EH (cell line): ENCODE measurements at regions not wholly inside any gene's neighbourhood (a gene's known extent, or its start where the extent isn't known, plus 50 kb on each side); places are given as distances from the start of the nearest gene placed in this dataset.

ENCODE experiments used
- DNase-seq: peaks from one replicate; pipeline ENCODE4 v3.0.0-alpha.2; 2015; ENCODE audit warnings: low read depth

DNA sequence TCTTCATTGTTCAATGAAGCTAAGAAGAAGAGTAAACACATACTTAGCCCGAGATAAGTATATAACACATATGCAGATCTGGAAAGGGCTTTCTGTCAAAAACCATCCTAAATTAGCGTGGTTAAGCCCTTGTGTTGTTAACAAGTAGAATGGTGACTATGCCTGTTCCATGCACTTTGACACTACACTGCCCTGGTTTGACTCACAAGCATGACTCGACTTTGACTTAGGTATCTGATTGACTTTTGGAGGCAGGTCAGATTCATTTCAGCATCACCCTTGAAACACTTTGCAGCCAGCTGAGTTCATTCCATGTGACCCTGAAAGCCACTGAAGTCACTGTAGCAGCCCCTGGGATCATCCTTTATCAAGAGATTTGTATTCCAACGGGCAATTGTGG, 239.8 kb downstream of the TBX18 start:
- DNase-seq = no peak

GRCh38 chr6:84522135-84522549, 242.3 kb downstream of the TBX18 start:
- DNase-seq = peak; percentile 87

DNA sequence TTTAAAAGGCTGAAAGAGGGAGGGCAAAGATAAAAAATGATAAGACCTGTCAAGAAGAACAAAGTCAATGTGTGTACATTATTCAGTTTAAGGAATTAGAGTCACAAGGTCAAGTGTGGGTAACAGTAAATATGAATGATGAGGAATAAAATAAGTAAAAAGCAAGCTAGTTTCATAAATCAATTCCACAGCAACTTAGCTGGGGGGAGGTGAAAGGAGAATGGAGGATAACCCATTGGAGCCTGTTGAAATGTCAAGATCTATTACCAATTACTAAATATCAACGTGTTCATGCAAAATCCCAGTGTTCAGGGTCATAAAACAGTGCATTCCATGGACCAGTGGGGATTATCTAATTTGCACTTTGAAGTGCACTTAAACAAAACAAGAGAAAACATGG, 242.9 kb downstream of the TBX18 start:
- no peak for DNase-seq

- no peak for DNase-seq
Observed at GRCh38 chr6:84517741-84518530, 246.5 kb downstream of the TBX18 start.

- no peak for DNase-seq
Observed at GRCh38 chr6:84516154-84516553, 248.2 kb downstream of the TBX18 start.

DNA sequence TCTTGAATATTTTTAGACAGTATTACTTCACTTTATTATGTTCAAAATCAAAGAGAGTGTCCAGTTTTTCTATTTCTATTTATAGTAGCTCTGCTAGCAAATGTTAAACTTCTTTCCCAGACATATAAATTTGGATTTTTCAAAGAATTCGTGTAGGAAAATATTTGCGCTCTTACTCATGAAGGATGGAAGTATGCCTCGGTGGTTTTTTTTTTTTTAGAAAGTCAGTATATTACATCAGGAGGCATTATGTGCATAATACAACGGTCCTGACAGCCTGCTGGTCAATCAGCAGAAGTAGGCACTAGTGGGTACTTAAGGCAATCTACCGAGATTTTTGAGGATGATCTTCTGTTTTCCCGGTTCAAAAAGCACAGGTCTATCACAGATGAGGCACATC, 249.3 kb downstream of the TBX18 start:
- peak; percentile 73 for DNase-seq

- peak; percentile 60 for DNase-seq
Observed at GRCh38 chr6:84514089-84514971, 250.1 kb downstream of the TBX18 start.

GRCh38 chr6:84512391-84512790, 252.0 kb downstream of the TBX18 start:
- DNase-seq = peak; percentile 18

DNA sequence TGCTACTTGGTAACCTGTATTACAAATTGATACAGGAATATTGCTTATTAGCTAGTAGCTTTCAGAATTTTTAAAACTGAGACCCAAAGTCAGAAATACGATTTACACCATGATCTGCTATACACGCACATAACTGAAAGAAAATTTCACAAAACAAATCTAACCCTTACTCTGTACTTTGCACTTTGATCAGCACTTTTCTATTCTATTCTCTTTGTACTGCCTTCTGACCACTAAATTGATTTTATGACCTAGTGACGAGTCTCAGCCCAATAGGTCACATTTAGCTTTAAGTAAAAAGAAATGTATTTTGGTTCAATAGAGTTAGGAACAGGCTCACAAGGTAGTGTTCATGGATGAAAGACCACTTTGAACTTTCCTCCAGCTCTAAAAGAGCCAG, 252.5 kb downstream of the TBX18 start:
- DNase-seq = no peak

GRCh38 chr6:84508981-84509380, 255.4 kb downstream of the TBX18 start:
- peak; percentile 49 for DNase-seq

DNA sequence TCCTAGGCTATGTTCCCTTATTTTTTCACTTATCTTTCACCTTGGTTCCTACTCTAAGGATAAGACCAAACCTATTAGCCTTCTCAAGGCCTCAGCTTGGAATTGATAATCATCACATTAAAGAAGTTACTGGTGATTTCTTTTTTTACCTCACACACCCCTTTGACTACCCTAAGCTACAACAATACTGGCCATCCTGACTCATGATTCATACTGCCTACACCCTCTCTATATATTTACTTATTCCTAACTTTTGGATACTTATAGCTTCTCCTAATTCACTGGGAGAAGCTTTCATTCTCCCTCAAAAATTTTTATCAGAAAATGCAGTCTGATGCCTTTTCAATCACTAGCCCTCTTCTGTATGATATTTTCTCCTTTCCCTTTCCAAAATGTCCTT, 256.1 kb downstream of the TBX18 start:
- DNase-seq = no peak

DNA sequence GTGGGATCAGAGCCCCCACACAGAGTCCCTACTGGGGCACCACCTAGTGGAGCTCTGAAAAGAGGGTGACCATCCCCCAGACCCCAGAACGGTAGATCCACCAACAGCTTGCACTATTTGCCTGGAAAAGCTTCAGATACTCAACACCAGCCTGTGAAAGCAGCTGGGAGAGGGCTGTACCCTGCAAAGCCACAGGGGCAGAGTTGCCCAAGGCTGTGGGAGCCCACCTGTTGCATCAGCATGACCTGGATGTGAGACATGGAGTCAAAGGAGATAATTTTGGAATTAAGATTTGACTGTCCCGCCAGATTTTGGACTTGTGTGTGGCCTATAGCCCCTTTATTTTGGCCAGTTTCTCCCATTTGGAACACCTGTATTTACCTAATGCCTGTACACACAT, 260.4 kb downstream of the TBX18 start:
- no peak for DNase-seq

DNA sequence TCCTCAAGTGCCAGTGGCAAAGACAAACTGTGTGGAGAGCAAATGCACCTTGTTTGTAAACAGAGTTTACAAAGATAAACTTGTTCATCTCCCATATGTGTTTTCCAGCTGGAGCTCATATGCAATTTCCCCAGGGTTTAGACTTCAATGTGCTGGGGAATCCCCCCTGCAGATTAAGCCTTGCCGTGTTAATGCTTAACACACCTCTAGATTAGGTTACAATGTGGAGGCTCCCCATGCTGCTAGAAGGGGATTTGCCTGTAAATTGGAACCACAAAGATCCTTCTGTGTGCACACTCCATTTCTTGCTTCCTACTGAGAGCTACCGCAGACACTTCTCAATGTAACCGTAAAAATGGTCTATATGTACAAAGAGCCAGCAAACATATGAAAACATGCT, 263.1 kb downstream of the TBX18 start:
- no peak for DNase-seq

DNA sequence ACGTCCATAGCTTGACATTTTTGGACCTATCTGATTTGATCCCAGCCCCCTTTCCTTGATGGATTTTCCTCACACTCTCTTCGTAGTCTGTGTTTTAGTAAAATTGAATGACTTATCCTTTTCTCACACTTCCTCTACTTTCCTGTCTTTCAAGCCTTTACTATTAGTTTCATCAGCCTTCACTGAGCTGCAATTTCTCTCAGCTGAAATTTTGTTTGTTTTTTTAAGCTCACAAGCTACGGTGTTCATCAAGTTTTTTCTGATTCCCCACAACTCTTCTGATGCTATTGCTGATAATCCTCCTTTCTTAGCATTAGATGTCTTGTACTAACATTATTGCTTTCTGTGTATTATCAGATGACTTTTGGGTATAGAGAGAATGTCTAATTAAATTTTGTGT, 263.7 kb downstream of the TBX18 start:
- no peak for DNase-seq

- DNase-seq = no peak
Observed at GRCh38 chr6:84498905-84499304, 265.5 kb downstream of the TBX18 start.

- no peak for DNase-seq
Observed at GRCh38 chr6:84492241-84493165, 265.1 kb upstream of the CEP162 start.

- no peak for DNase-seq
Observed at GRCh38 chr6:84489598-84489997, 262.2 kb upstream of the CEP162 start.

- no peak for DNase-seq
Observed at GRCh38 chr6:84486526-84486925, 259.1 kb upstream of the CEP162 start.

DNA sequence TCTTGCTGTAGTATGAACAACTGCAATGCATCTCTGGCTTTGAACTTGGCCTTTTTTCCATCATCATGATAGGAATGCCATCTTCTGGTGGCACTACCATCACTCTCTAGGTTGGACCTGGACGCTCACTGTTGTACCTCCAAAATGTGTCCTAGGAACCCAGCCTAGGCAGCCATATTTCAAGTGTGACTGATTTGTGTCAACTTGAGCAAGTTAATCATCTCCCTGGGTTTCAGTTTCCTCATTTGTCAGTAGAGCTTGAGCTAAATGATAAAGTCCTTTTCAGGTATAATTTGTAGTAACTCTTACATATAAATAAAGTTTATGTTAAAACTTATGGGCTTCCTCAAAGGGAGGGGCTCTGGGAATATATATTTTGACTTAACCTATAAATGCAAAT, 241.7 kb upstream of the CEP162 start:
- no peak for DNase-seq

GRCh38 chr6:84467296-84467695, 239.9 kb upstream of the CEP162 start:
- no peak for DNase-seq

- peak; percentile 77 for DNase-seq
Observed at GRCh38 chr6:84466511-84466910, 239.1 kb upstream of the CEP162 start.

DNA sequence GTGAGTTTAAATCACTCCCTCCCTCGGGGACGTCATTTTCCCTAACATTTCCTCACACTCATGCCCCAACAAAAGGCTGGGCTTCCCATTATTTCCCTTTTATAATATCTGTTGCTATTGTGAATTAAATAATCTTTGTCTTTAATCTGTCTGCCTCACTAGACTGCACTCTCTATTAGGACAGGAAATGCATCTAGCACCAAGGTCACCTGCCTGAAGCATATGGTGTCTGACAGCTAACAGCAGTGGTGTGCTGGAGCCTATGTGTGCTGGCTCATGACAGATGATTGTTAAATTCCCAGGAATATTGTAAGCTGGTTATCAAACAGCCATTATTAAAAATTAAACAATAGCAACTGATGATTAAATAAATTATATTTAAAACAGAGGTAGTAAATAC, 237.0 kb upstream of the CEP162 start:
- DNase-seq = no peak
